Left cardiac atrium (tissue), 4 donors: ENCODE measurements at regions not wholly inside any gene's neighbourhood (a gene's known extent, or its start where the extent isn't known, plus 50 kb on each side); places are given as distances from the start of the nearest gene placed in this dataset.
A peak's percentile ranks its signal among the peaks of the same experiment; 100 is the strongest.

ENCODE experiments used
- ATAC-seq, 2 donors: fragments of 200-7000 bp; cut with Tn5 transposase; one replicate each; pipeline ENCODE4 v1.9.1; 2020; ENCODE audit warnings: mild to moderate bottlenecking in 2 of 2, moderate library complexity in 2 of 2
- DNase-seq: peaks from one replicate; pipeline ENCODE4 v3.0.0-alpha.2; 2020
- intact Hi-C, 2 donors: fragments of 100-400 bp; cut with DNase I; formaldehyde crosslinking; loops; one replicate each; pipeline versions ENCODE4 v1.14.1 to v1.15.1; 2022 to 2023
- donor health status: DM: no; HTN: yes; CAD: no.
- donor health status: DM: no; HTN: yes; CAD: no; lungs with severe emphysema.
- donor health status: DM: yes; HTN: yes; CAD: no.
- donor health status: Dilated cardiomyopathy.

GRCh38 chr12:25058012-25058411, 109.1 kb upstream of the BCAT1 start:
- DNase-seq: no peak
- intact Hi-C loops: no loop called here
- no peak for ATAC-seq

- ATAC-seq: no peak
- intact Hi-C loops: no loop called here
- no peak for DNase-seq
Observed at GRCh38 chr12:25056486-25057130, 107.7 kb upstream of the BCAT1 start.

- intact Hi-C loops: no loop called here
- DNase-seq: no peak
- no peak for ATAC-seq
Observed at GRCh38 chr12:25056011-25056410, 107.1 kb upstream of the BCAT1 start.

- ATAC-seq: no peak
- DNase-seq: no peak
- intact Hi-C loops: no loop called here
Observed at GRCh38 chr12:25054783-25055144, 105.9 kb upstream of the BCAT1 start.

GRCh38 chr12:25054076-25054782, 105.3 kb upstream of the BCAT1 start:
- intact Hi-C loops: no loop called here
- no peak for ATAC-seq
- no peak for DNase-seq

GRCh38 chr12:25052914-25053211, 104.0 kb upstream of the BCAT1 start:
- DNase-seq (no peak), ATAC-seq (no peak)
- intact Hi-C loops: no loop called here

GRCh38 chr12:25052196-25052913, 103.5 kb upstream of the BCAT1 start:
- ATAC-seq (peak; percentile 88 to 93), DNase-seq (no peak)
- intact Hi-C loops: no loop called here

GRCh38 chr12:25051656-25052195, 102.8 kb upstream of the BCAT1 start:
- ATAC-seq: peak; percentile 51 to 54
- DNase-seq: no peak
- intact Hi-C loops: no loop called here

GRCh38 chr12:25051171-25051570, 102.3 kb upstream of the BCAT1 start:
- ATAC-seq: no peak
- no peak for DNase-seq
- intact Hi-C loops: no loop called here

GRCh38 chr12:25045869-25046268, 97.0 kb upstream of the BCAT1 start:
- no peak for ATAC-seq
- no peak for DNase-seq
- intact Hi-C loops: no loop called here

- DNase-seq: no peak
- intact Hi-C loops: no loop called here
- peak in 1 of 2 donors; percentile 42 for ATAC-seq
Observed at GRCh38 chr12:25041006-25041741, 92.3 kb upstream of the BCAT1 start.

GRCh38 chr12:25040593-25040992, 91.7 kb upstream of the BCAT1 start:
- ATAC-seq: peak in 1 of 2 donors; percentile 31
- intact Hi-C loops: no loop called here
- DNase-seq: no peak

GRCh38 chr12:25034676-25035075, 85.8 kb upstream of the BCAT1 start:
- intact Hi-C loops: no loop called here
- ATAC-seq: no peak
- DNase-seq: no peak

GRCh38 chr12:25025951-25026490, 77.1 kb upstream of the BCAT1 start:
- intact Hi-C loops: no loop called here
- ATAC-seq: no peak

GRCh38 chr12:25025260-25025659, 76.4 kb upstream of the BCAT1 start:
- DNase-seq: no peak
- intact Hi-C loops: no loop called here
- ATAC-seq: no peak

More at GRCh38 chr12:25025951-25026490, 77.1 kb upstream of the BCAT1 start:
- no peak for DNase-seq

GRCh38 chr12:25023808-25024207, 74.9 kb upstream of the BCAT1 start:
- intact Hi-C loops: no loop called here
- ATAC-seq: no peak
- DNase-seq: no peak

GRCh38 chr12:25020621-25021243, 71.8 kb upstream of the BCAT1 start:
- no peak for DNase-seq
- intact Hi-C loops: no loop called here
- no peak for ATAC-seq

GRCh38 chr12:25018146-25018545, 69.2 kb upstream of the BCAT1 start:
- intact Hi-C loops: no loop called here
- ATAC-seq: no peak
- DNase-seq: no peak

GRCh38 chr12:25017336-25017735, 68.4 kb upstream of the BCAT1 start:
- ATAC-seq: no peak
- intact Hi-C loops: no loop called here
- no peak for DNase-seq
